Neural progenitor cell (in vitro differentiated cells): ENCODE measurements at regions not wholly inside any gene's neighbourhood (a gene's known extent, or its start where the extent isn't known, plus 50 kb on each side); places are given as distances from the start of the nearest gene placed in this dataset.

ENCODE experiments used
- CTCF ChIP-seq: fragments of 200-600 bp; sonication (generic); IDR thresholded peaks from 2 replicates; pipeline ENCODE4 v1.5.1; 2017; ENCODE audit warnings: antibody characterized with exemption, mild to moderate bottlenecking
- EZH2phosphoT487 ChIP-seq: fragments of 200-600 bp; sonication (generic); IDR thresholded peaks from 2 replicates; pipeline ENCODE4 v1.6.1; 2017; ENCODE audit warnings: antibody characterized with exemption

GRCh38 chr5:19301271-19301670 is 686.7 kb downstream of the CDH18 start:
- no peak for TF ChIP-seq CTCF
- TF ChIP-seq EZH2phosphoT487: no peak
